ENCODE measurements at regions not wholly inside any gene's neighbourhood (a gene's known extent, or its start where the extent isn't known, plus 50 kb on each side); places are given as distances from the start of the nearest gene placed in this dataset.
A peak's percentile ranks its signal among the peaks of the same experiment; 100 is the strongest.

DNA sequence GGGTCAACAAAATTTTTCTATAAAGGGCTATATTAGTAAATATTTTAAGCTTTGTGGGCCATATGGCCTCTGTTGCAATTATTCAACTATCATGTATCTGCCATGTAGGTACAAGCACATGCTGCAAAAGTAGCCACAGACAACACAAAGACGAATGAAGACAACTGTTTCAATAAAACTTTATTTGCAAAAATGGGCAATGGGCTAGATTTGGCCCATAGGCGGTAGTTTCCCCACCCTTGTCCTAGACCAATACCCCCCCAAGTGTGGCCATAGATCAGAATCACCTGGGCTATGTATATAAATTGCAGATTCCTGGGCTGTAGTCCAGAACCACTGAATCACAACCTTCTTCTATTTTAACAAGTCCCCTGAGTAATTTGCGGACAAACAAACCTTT is 331.0 kb upstream of the PSMD7 start:
- DNase-seq (ENCODE audit: low spot score): no peak
- Histone ChIP-seq H3K4me2 (ENCODE audit: low read length) (no peak overlapping the region), H4K20me1 (ENCODE audit: insufficient read depth, low read length) (no peaks in the 10 kb centered on the region), H2AFZ (ENCODE audit: low read length) (no peak overlapping the region), H3K27ac (ENCODE audit: low read depth, low read length, poor library complexity, severe bottlenecking) (no peak overlapping the region), H3K79me2 (ENCODE audit: insufficient read depth, low read depth, low read length) (no peaks in the 10 kb centered on the region), H3K4me3 (ENCODE audit: low read depth, low read length, poor library complexity, severe bottlenecking) (no peak overlapping the region), H3K9me2 (ENCODE audit: insufficient read depth, low read length) (no peaks in the 10 kb centered on the region), H3K36me3 (ENCODE audit: insufficient read depth, low read length) (no peaks in the 10 kb centered on the region), H3K9me3 (ENCODE audit: low read length) (no peaks in the 10 kb centered on the region), H3K4me1 (ENCODE audit: insufficient read depth, low read length, poor library complexity, severe bottlenecking) (no peaks in the 10 kb centered on the region)
- CTCF ChIA-PET (ENCODE audit: unreplicated experiment): no interaction called here
- intact Hi-C loops (cut with micrococcal nuclease; ENCODE audit: unreplicated experiment): no loop called here
- POLR2A ChIA-PET: no interaction called here
- TF ChIP-seq CTCF (conservative IDR thresholded peaks at IDR 0.05; ENCODE audit: low read length) (no peak), EZH2phosphoT487 (IDR thresholded peaks at IDR 0.05; ENCODE audit: borderline replicate concordance, low read depth, low read length) (no peak)
- no TSS peak for BruUV-seq (replicated peaks)

DNA sequence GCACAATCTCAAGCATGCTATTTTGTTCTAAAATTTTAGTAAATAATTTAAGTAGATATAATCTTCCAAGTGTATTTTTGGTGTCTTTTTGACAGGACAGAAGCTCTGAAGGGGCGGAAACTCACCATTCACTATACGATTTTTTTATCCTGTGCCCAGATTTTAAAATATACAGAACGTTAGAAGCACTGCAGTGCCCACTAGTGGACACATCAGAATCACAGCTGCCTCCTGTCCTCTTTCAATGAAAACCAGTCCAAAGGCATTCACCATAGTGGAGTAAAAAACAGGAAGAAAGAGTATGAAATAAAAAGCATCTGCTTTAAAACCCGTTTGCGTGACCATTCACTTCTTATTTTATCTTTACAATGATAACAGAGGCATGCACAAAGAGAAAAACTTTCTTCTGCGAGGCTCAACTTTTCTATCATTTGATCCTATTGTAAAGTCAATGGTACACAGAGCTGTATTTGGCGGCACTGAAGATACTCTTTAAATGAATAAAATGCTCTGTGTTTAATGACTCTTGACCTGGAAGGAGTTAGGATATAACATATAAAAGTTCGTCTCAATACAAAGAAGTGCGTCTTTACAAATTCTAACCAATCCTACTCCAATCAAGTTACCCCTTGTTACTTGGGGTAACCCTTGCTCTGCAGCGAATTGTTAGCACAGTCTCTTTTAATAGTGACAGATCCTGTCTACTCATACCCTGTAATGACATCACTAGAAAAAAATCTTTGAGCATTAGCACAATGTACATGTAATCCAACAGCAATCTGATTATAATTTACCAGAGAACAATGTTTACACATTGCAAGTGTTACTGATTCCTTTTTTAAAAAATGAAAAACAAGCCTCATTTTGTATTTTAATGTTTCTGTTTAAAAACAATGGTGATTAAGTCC is 339.8 kb upstream of the PSMD7 start:
- Histone ChIP-seq H3K4me1 (ENCODE audit: insufficient read depth, low read length, poor library complexity, severe bottlenecking) (no peaks in the 10 kb centered on the region), H3K9me3 (ENCODE audit: low read length) (no peaks in the 10 kb centered on the region), H4K20me1 (ENCODE audit: insufficient read depth, low read length) (no peaks in the 10 kb centered on the region), H3K4me2 (ENCODE audit: low read length) (no peak overlapping the region), H3K27ac (ENCODE audit: low read depth, low read length, poor library complexity, severe bottlenecking) (no peak overlapping the region), H2AFZ (ENCODE audit: low read length) (no peak overlapping the region; the same call in 1 of the 2 replicates), H3K4me3 (ENCODE audit: low read depth, low read length, poor library complexity, severe bottlenecking) (no peak overlapping the region), H3K36me3 (ENCODE audit: insufficient read depth, low read length) (no peaks in the 10 kb centered on the region), H3K79me2 (ENCODE audit: insufficient read depth, low read depth, low read length) (no peaks in the 10 kb centered on the region), H3K9me2 (ENCODE audit: insufficient read depth, low read length) (no peaks in the 10 kb centered on the region)
- peak; percentile 58 for DNase-seq (ENCODE audit: low spot score)
- ChIA-PET POLR2A (no interaction called here), CTCF (ENCODE audit: unreplicated experiment) (no interaction called here)
- intact Hi-C loops (cut with micrococcal nuclease; ENCODE audit: unreplicated experiment): no loop called here
- no TSS peak for BruUV-seq (replicated peaks)
- TF ChIP-seq EZH2phosphoT487 (IDR thresholded peaks at IDR 0.05; ENCODE audit: borderline replicate concordance, low read depth, low read length) (no peak), CTCF (conservative IDR thresholded peaks at IDR 0.05; ENCODE audit: low read length) (peak; percentile 94)

DNA sequence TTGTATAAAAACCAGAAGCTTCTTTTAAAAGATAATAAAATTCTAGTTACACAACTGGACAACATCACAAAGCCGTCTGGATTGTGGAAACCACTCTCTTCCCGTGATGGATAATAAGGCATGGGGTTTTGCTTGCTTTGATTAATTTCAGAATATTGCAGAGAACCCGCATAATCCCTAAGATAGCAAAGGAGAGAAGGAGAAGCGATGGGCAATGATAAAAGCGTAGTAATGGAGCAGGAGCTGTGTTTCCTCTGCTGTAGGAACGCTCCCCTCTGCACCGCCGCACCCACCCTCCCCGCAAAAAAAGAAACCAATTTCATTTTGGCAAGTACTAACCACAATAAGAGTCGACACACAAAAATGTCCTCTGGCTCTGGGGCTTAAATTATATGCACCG is 340.9 kb upstream of the PSMD7 start:
- Histone ChIP-seq H3K4me1 (ENCODE audit: insufficient read depth, low read length, poor library complexity, severe bottlenecking) (no peaks in the 10 kb centered on the region), H3K27ac (ENCODE audit: low read depth, low read length, poor library complexity, severe bottlenecking) (no peak overlapping the region), H3K36me3 (ENCODE audit: insufficient read depth, low read length) (no peaks in the 10 kb centered on the region), H3K9me3 (ENCODE audit: low read length) (no peaks in the 10 kb centered on the region), H4K20me1 (ENCODE audit: insufficient read depth, low read length) (no peaks in the 10 kb centered on the region), H3K4me2 (ENCODE audit: low read length) (no peak overlapping the region), H3K79me2 (ENCODE audit: insufficient read depth, low read depth, low read length) (no peaks in the 10 kb centered on the region), H3K4me3 (ENCODE audit: low read depth, low read length, poor library complexity, severe bottlenecking) (no peak overlapping the region), H2AFZ (ENCODE audit: low read length) (no peak overlapping the region), H3K9me2 (ENCODE audit: insufficient read depth, low read length) (no peaks in the 10 kb centered on the region)
- ChIA-PET POLR2A (no interaction called here), CTCF (ENCODE audit: unreplicated experiment) (no interaction called here)
- intact Hi-C loops (cut with micrococcal nuclease; ENCODE audit: unreplicated experiment): no loop called here
- no peak for TF ChIP-seq EZH2phosphoT487 (IDR thresholded peaks at IDR 0.05; ENCODE audit: borderline replicate concordance, low read depth, low read length)
- TF ChIP-seq CTCF (conservative IDR thresholded peaks at IDR 0.05; ENCODE audit: low read length): no peak
- BruUV-seq (replicated peaks): no TSS peak
- no peak for DNase-seq (ENCODE audit: low spot score)

All from OCI-LY7 (cell line).